ENCODE measurements at regions not wholly inside any gene's neighbourhood (a gene's known extent, or its start where the extent isn't known, plus 50 kb on each side); places are given as distances from the start of the nearest gene placed in this dataset.

- DNase-seq (ENCODE audit: low spot score) = no peak
Measured at GRCh38 chrX:112910418-112910817, 69.8 kb upstream of the AMOT start.

GRCh38 chrX:112901869-112902725 lies 61.5 kb upstream of the AMOT start:
- DNase-seq (ENCODE audit: low spot score) = peak; percentile 0

GRCh38 chrX:112896051-112896450 lies 55.4 kb upstream of the AMOT start:
- DNase-seq (ENCODE audit: low spot score) = no peak
